ENCODE measurements at regions not wholly inside any gene's neighbourhood (a gene's known extent, or its start where the extent isn't known, plus 50 kb on each side); places are given as distances from the start of the nearest gene placed in this dataset.

GRCh38 chr15:87527416-87527815, 729.1 kb downstream of the NTRK3 start:
- no peak for TF ChIP-seq CTCF (IDR thresholded peaks at IDR 0.05; ENCODE audit: control insufficient read depth, extremely low read depth, insufficient read depth)
- no peak for DNase-seq (ENCODE audit: low read depth)
- H3K4me3 ChIP-seq (ENCODE audit: low read depth, low read length) = no peak overlapping the region

GRCh38 chr15:87523516-87523915, 733.0 kb downstream of the NTRK3 start:
- H3K4me3 ChIP-seq (ENCODE audit: low read depth, low read length) = no peak overlapping the region
- DNase-seq (ENCODE audit: low read depth) = no peak
- TF ChIP-seq CTCF (IDR thresholded peaks at IDR 0.05; ENCODE audit: control insufficient read depth, extremely low read depth, insufficient read depth) = no peak

- no peak overlapping the region for H3K4me3 ChIP-seq (ENCODE audit: low read depth, low read length)
- no peak for TF ChIP-seq CTCF (IDR thresholded peaks at IDR 0.05; ENCODE audit: control insufficient read depth, extremely low read depth, insufficient read depth)
- no peak for DNase-seq (ENCODE audit: low read depth)
Observed at GRCh38 chr15:87522997-87523396, 733.5 kb downstream of the NTRK3 start.

- no peak for TF ChIP-seq CTCF (IDR thresholded peaks at IDR 0.05; ENCODE audit: control insufficient read depth, extremely low read depth, insufficient read depth)
Observed at GRCh38 chr15:87518957-87519356, 737.6 kb downstream of the NTRK3 start.

GRCh38 chr15:87508086-87508485, 748.5 kb downstream of the NTRK3 start:
- TF ChIP-seq CTCF (IDR thresholded peaks at IDR 0.05; ENCODE audit: control insufficient read depth, extremely low read depth, insufficient read depth) = no peak
- no peak for DNase-seq (ENCODE audit: low read depth)
- H3K4me3 ChIP-seq (ENCODE audit: low read depth, low read length) = no peak overlapping the region

More at GRCh38 chr15:87518957-87519356, 737.6 kb downstream of the NTRK3 start:
- no peak for DNase-seq (ENCODE audit: low read depth)
- no peak overlapping the region for H3K4me3 ChIP-seq (ENCODE audit: low read depth, low read length)

GRCh38 chr15:87502173-87502572, 754.4 kb downstream of the NTRK3 start:
- no peak for TF ChIP-seq CTCF (IDR thresholded peaks at IDR 0.05; ENCODE audit: control insufficient read depth, extremely low read depth, insufficient read depth)
- H3K4me3 ChIP-seq (ENCODE audit: low read depth, low read length) = no peak overlapping the region
- no peak for DNase-seq (ENCODE audit: low read depth)

- TF ChIP-seq CTCF (IDR thresholded peaks at IDR 0.05; ENCODE audit: control insufficient read depth, extremely low read depth, insufficient read depth) = no peak
- no peak overlapping the region for H3K4me3 ChIP-seq (ENCODE audit: low read depth, low read length)
- no peak for DNase-seq (ENCODE audit: low read depth)
Observed at GRCh38 chr15:87500240-87500639, 756.3 kb downstream of the NTRK3 start.
